SU-DHL-6 (cell line): ENCODE measurements at regions not wholly inside any gene's neighbourhood (a gene's known extent, or its start where the extent isn't known, plus 50 kb on each side); places are given as distances from the start of the nearest gene placed in this dataset.

ENCODE experiments used
- H2AFZ ChIP-seq: fragments of 200-600 bp; sonication (generic); 2 replicates; pipeline ENCODE4 v1.6.1; 2014; ENCODE audit warnings: low read depth, mild to moderate bottlenecking, moderate library complexity, mixed read lengths, antibody characterized with exemption, low read length; ENCODE audit not compliant: severe bottlenecking
- H3F3A ChIP-seq: fragments of 200-600 bp; shearing (Covaris generic); 2 replicates; pipeline ENCODE4 v1.6.0; 2016; ENCODE audit warnings: antibody characterized with exemption, mild to moderate bottlenecking; ENCODE audit not compliant: insufficient read depth
- H3K27ac ChIP-seq: fragments of 200-600 bp; sonication (generic); 2 replicates; pipeline ENCODE4 v1.5.1; 2016; ENCODE audit warnings: low read depth, mild to moderate bottlenecking, low read length, moderate library complexity, mixed read lengths
- H3K27me3 ChIP-seq: fragments of 200-600 bp; sonication (generic), shearing (Covaris generic); 2 replicates; pipeline ENCODE4 v1.6.0; 2014; ENCODE audit warnings: mild to moderate bottlenecking, low read length
- H3K36me3 ChIP-seq: fragments of 200-600 bp; sonication (generic); 2 replicates; pipeline ENCODE4 v1.6.1; 2014; ENCODE audit warnings: mild to moderate bottlenecking, low read length, mixed read lengths
- H3K4me2 ChIP-seq: fragments of 300-600, 200-600 bp; shearing (Covaris generic), sonication (generic); 2 replicates; pipeline ENCODE4 v1.6.0; 2014; ENCODE audit warnings: low read length, low read depth, mild to moderate bottlenecking; ENCODE audit not compliant: poor library complexity, severe bottlenecking
- H3K4me3 ChIP-seq: fragments of 200-600 bp; sonication (generic); 2 replicates; pipeline ENCODE4 v1.5.1; 2014; ENCODE audit warnings: antibody characterized with exemption, low read length, mild to moderate bottlenecking, mixed read lengths; ENCODE audit not compliant: insufficient read depth, poor library complexity, severe bottlenecking
- H3K79me2 ChIP-seq: fragments of 200-600 bp; sonication (generic); 2 replicates; pipeline ENCODE4 v1.6.1; 2014; ENCODE audit warnings: mild to moderate bottlenecking, low read length, moderate library complexity; ENCODE audit not compliant: insufficient read depth
- H3K9ac ChIP-seq: fragments of 200-600 bp; sonication (generic); 2 replicates; pipeline ENCODE4 v1.7.0; 2014; ENCODE audit warnings: mild to moderate bottlenecking, low read length
- H3K9me2 ChIP-seq: fragments of 200-600 bp; sonication (generic); replicated peaks from 2 replicates; pipeline ENCODE4 v1.6.1; 2014; ENCODE audit warnings: low read length; ENCODE audit not compliant: insufficient read depth
- H3K9me3 ChIP-seq: fragments of 200-600 bp; sonication (generic); 2 replicates; pipeline ENCODE4 v1.6.1; 2014; ENCODE audit warnings: low read length, mixed read lengths; ENCODE audit not compliant: insufficient read depth
- H4K20me1 ChIP-seq: fragments of 200-600 bp; sonication (generic); 2 replicates; pipeline ENCODE4 v1.6.1; 2014; ENCODE audit warnings: low read depth, mild to moderate bottlenecking, antibody characterized with exemption, low read length, moderate library complexity, mixed read lengths
- CTCF ChIP-seq: fragments of 200-600 bp; sonication (generic); IDR thresholded peaks from one replicate; pipeline ENCODE4 v1.5.1; 2017; ENCODE audit warnings: antibody characterized with exemption, mild to moderate bottlenecking, low read length, moderate library complexity; ENCODE audit not compliant: insufficient read depth, poor library complexity, severe bottlenecking
- EZH2phosphoT487 ChIP-seq: fragments of 200-600 bp; sonication (generic), shearing (Covaris generic); conservative IDR thresholded peaks from 2 replicates; pipeline ENCODE4 v1.6.1; 2018; ENCODE audit warnings: mild to moderate bottlenecking, antibody characterized with exemption, low read length, moderate library complexity, mixed read lengths

- no peak overlapping the region for H2AFZ ChIP-seq
- H4K20me1 ChIP-seq = no peaks in the 10 kb centered on the region
- H3K27me3 ChIP-seq = no peaks in the 10 kb centered on the region
- no peaks in the 10 kb centered on the region for H3F3A ChIP-seq
- H3K36me3 ChIP-seq = no peaks in the 10 kb centered on the region
- no peaks in the 10 kb centered on the region for H3K79me2 ChIP-seq
- H3K4me2 ChIP-seq = no peak overlapping the region
- H3K9ac ChIP-seq = no peak overlapping the region
- no peaks in the 10 kb centered on the region for H3K9me3 ChIP-seq
- no peak overlapping the region for H3K4me3 ChIP-seq
- no peak for TF ChIP-seq CTCF
- no peak for TF ChIP-seq EZH2phosphoT487
- no peaks in the 10 kb centered on the region for H3K9me2 ChIP-seq
- no peak overlapping the region for H3K27ac ChIP-seq
Measured at GRCh38 chr20:23254505-23254904, 96.1 kb upstream of the NXT1 start.

GRCh38 chr20:23254034-23254433 lies 96.6 kb upstream of the NXT1 start:
- Histone ChIP-seq H3F3A (no peaks in the 10 kb centered on the region), H3K79me2 (no peaks in the 10 kb centered on the region), H3K36me3 (no peaks in the 10 kb centered on the region), H3K27me3 (no peaks in the 10 kb centered on the region), H3K27ac (no peak overlapping the region), H3K9me3 (no peaks in the 10 kb centered on the region), H4K20me1 (no peaks in the 10 kb centered on the region), H2AFZ (no peak overlapping the region), H3K9me2 (no peaks in the 10 kb centered on the region), H3K4me3 (no peak overlapping the region), H3K9ac (no peak overlapping the region), H3K4me2 (no peak overlapping the region)
- TF ChIP-seq CTCF = no peak
- no peak for TF ChIP-seq EZH2phosphoT487

DNA sequence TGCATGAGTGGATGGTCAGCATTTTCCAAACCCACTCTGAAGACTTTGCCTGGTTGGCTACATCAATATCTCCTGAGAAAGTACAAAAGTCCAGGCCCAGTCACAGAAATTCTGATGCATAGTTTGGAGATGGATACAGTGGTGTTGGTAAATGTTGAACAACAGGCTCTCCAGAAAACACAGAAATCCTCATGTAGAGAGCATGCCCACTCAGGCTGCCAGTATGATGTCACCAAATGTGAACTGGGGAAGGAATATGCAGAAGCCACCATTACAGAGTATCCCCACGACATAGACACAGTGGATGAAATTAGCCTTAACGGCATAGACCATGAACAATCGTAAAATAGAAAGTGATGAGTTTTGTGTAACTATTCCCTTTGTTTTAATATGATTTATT lies 97.1 kb upstream of the NXT1 start:
- H3K9me2 ChIP-seq = no peaks in the 10 kb centered on the region
- H3K9ac ChIP-seq = no peak overlapping the region
- no peaks in the 10 kb centered on the region for H3K9me3 ChIP-seq
- no peaks in the 10 kb centered on the region for H4K20me1 ChIP-seq
- no peak overlapping the region for H3K27ac ChIP-seq
- H3K4me3 ChIP-seq = no peak overlapping the region
- no peaks in the 10 kb centered on the region for H3K36me3 ChIP-seq
- no peaks in the 10 kb centered on the region for H3K27me3 ChIP-seq
- no peaks in the 10 kb centered on the region for H3F3A ChIP-seq
- no peaks in the 10 kb centered on the region for H3K79me2 ChIP-seq
- no peak overlapping the region for H3K4me2 ChIP-seq
- TF ChIP-seq EZH2phosphoT487 (no peak), CTCF (no peak)
- H2AFZ ChIP-seq = no peak overlapping the region

- H3F3A ChIP-seq = no peaks in the 10 kb centered on the region
- no peak overlapping the region for H3K4me3 ChIP-seq
- H2AFZ ChIP-seq = no peak overlapping the region
- H3K9me2 ChIP-seq = no peaks in the 10 kb centered on the region
- H3K9ac ChIP-seq = no peak overlapping the region
- H4K20me1 ChIP-seq = no peaks in the 10 kb centered on the region
- no peaks in the 10 kb centered on the region for H3K9me3 ChIP-seq
- no peaks in the 10 kb centered on the region for H3K79me2 ChIP-seq
- no peaks in the 10 kb centered on the region for H3K27me3 ChIP-seq
- no peak overlapping the region for H3K4me2 ChIP-seq
- TF ChIP-seq EZH2phosphoT487 (no peak), CTCF (no peak)
- H3K27ac ChIP-seq = no peak overlapping the region
- no peaks in the 10 kb centered on the region for H3K36me3 ChIP-seq
Measured at GRCh38 chr20:23251779-23252178, 98.8 kb upstream of the NXT1 start.
